HG03280 (cell line): ENCODE measurements at regions not wholly inside any gene's neighbourhood (a gene's known extent, or its start where the extent isn't known, plus 50 kb on each side); places are given as distances from the start of the nearest gene placed in this dataset.

Source experiments
- ATAC-seq: cut with Tn5 transposase; IDR thresholded peaks from one replicate; pipeline ENCODE4 v1.9.1; 2021; ENCODE audit warnings: mild to moderate bottlenecking, moderate library complexity; ENCODE audit not compliant: unreplicated experiment

DNA sequence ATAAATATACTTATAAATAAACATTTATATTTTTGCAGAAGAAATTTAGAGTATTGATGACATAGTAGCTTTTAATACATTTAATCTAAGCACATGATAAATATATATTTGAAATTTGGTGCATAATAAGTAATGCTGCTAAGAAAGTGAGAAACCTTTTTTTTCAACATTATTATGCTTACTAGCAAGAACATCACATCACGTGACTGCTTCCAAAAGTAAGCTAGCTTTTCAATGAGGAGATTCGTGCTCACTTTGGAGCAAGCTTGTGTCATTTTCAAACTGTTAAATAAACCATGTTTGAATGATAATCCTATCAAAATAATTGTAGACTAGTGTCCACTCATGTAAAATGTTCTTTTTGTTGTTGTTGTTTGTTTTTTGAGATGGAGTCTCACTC lies 109.0 kb upstream of the SLC4A7 start:
- ATAC-seq, result no peak

GRCh38 chr3:27591312-27592210 lies 107.4 kb upstream of the SLC4A7 start:
- peak; percentile 55 for ATAC-seq

- ATAC-seq, result no peak
These were observed 106.5 kb upstream of the SLC4A7 start for GRCh38 chr3:27590437-27591298.

GRCh38 chr3:27589795-27590194 lies 105.6 kb upstream of the SLC4A7 start:
- ATAC-seq, result no peak

DNA sequence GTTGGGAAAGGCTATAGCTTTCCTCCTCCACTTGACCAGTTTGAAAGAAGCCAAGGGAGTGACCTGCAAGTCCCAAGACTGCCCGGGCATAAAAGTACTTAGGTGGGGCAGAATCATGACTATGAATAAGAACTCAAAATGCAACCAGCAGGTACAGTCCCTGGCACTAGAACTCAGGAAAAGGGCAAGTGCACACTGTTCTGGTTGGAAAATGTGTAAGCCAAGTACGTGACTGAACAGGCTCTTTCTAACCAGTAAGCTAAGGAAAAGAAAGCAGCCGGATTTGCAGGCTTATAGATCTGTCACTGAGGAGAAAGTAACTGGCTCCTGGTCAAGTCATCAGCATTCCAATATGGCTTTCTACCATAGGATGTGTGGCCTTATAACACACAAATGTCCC lies 101.2 kb upstream of the SLC4A7 start:
- ATAC-seq, result no peak

DNA sequence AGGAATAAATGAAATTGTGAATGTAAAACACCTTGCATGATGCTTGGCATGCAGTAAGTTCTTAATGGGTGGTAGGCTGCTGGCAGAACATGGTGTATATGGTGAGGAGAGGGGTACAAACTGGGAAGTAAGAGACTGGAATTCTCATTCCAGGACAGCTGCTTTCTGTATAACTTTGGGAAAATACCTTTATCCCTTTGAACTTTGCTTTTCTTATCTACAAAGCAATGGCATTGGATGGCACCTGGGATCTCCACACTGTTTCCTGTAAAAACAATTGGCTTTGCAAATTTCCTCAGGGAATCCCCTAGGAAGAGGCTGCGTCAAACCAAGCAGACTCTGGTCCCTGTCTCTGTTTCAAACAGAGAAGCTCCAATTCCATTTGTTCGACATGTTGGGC lies 100.7 kb upstream of the SLC4A7 start:
- no peak for ATAC-seq

DNA sequence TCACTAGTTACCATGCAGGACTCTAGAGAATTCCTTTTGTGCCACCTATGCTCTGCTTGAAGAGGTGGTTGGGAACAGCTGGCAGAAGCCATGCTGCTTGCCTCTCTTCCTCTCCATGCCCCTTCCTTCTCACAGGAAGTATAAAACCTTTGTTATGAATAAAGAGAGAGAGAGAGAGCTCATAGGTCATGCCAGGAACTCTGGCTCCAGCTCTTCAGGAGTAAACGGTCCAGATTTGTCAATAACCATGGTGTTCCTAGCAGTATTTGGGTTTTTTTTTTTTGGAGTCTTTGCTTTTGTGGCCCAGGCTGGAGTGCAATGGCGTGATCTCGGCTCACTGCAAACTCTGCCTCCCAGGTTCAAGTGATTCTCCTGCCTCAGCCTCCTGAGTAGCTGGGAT lies 97.7 kb upstream of the SLC4A7 start:
- no peak for ATAC-seq

DNA sequence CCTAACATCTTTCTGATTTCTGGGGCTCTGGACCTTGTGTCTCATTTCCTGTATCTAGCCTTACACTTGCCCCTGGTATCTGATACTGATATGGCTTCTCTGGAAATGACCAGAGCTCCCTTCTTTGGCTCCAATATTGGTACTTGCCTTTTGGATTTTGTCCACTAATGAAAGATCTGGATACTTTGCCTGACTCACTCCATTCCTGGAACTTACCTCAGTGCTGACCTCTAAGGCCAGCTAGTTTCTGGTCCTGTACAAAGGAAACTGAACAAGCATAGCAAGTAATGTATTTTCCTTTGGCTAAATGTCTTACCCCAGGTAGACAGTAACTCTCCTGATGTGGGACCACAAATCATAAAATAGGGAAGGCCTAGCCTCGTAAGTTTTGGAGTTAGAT lies 93.8 kb upstream of the SLC4A7 start:
- no peak for ATAC-seq

DNA sequence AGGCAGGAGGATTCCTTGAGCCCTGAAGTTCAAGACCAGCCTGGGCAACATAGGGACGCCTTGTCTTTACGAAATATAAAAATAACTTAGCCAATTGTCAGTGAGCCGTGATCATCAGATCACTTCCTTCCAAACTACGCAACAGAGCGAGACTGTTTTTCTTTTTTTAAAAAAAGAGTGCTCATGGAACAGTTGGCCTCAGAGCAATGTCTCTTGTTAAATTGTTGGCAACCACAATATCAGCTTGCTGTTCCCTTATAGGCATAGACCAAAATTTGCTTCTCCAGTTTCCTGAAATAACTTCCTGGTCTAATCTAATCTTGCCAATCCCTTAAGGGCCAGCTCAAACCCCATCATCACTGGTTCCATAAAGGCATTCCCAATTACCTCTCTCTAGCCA lies 93.3 kb upstream of the SLC4A7 start:
- no peak for ATAC-seq

DNA sequence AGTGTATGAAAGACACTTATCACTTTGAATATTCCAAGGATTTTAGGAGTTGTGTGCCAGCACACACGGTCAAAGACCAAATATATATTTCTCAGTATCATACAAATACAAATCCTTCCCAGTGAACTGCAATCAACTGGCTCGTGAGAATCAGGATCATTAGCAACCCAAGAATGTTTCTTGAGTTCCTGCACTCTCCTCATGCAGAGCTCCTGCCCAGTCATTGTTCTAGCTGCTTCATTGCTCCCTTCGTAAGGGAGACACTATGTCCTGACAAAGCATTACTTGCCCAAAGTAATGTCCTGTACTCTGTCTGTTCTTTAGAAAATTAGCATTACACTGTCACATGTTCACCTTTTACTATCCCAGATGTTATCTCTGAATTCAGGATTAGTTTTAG lies 92.0 kb upstream of the SLC4A7 start:
- no peak for ATAC-seq

DNA sequence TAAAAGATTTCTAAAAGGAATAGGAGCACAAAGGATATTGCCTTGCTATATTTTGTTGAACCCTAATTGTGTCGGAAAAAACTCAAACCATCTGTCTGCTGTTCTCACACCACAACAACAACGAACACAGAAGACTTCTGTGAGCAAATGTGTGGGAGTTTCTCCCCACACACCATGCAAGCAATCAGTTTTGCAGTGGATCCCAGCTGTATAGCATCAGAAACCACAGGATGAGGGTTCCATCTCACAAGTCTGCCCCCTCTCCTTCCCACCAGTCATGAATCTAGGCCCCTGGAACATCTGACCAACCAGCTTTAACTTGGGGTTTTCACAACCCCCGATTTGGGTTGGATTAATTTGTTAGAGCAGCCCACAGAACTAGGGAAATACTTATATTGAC lies 91.3 kb upstream of the SLC4A7 start:
- no peak for ATAC-seq

GRCh38 chr3:27574438-27574795 lies 90.2 kb upstream of the SLC4A7 start:
- no peak for ATAC-seq

GRCh38 chr3:27573780-27574437 lies 89.7 kb upstream of the SLC4A7 start:
- ATAC-seq, result no peak

DNA sequence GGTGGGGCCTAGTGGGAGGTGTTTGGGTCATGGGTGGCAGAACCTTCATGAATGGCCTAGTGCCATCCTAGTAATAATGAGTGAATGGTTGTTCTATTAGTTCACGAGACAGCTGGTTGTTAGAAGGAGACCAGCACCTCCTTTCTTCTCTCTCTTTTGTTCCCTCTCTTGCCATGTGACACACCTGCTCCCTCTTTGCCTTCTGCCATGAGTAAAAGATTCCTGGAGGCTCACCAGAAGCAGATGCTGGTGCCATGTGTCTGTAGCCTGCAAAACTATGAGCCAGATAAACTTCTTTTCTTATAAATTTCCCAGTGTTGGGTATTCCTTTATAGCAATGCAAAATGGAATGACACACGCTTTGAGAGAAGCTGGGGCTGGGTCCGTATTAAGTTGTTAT lies 89.0 kb upstream of the SLC4A7 start:
- ATAC-seq, result no peak

DNA sequence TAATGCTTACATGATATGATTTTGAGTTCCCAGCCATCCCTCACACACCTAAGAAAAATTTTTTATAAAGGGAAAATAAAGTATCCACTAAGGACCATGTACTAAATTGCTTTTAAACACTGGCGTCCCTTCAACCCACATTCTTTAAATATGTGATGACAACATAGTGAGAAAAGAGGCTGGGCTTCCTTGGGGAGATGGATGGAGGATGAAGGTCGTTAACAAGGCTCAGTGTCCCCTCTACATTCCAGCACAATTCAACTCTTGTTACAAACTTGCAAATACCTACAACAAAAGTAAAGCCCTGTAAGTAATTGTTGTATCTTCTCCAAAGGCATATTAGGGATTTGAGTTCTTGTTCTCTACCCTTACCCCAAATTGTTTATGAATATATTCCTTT lies 87.2 kb upstream of the SLC4A7 start:
- no peak for ATAC-seq

DNA sequence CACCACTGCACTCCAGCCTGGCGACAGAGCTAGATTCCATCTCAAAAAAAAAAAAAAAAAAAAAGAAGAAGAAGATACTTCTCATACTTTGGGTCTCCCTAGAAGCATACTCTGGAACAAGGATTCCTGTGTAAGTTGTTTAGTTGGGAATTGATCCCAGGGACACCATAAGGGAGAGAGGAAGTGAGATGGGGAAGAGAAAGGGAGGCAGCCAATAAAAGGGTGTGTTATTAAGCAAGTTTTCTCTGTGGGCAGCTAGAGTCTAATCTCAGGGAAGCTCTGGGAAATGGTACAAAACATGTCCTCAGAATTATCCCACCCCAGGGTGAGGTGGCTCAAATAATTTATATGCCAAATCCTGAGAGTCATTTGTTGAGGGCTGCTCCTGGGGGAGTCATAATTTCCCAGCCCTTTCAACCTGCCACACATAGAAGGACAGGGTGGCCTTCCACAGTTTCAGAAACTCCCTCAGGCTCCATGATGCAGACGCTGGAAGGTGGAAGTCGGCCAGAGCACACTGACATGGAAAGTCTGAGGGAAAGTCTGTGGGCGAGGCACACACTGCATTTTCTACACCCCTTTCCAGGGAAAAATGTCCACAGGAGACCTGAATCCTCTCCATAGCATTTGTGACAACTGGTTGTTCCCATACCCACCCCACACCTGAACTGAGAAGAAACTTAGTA lies 86.4 kb upstream of the SLC4A7 start:
- no peak for ATAC-seq

GRCh38 chr3:27568393-27568792 lies 84.2 kb upstream of the SLC4A7 start:
- no peak for ATAC-seq

- ATAC-seq, result no peak
These were observed 83.1 kb upstream of the SLC4A7 start for GRCh38 chr3:27567251-27567650.

DNA sequence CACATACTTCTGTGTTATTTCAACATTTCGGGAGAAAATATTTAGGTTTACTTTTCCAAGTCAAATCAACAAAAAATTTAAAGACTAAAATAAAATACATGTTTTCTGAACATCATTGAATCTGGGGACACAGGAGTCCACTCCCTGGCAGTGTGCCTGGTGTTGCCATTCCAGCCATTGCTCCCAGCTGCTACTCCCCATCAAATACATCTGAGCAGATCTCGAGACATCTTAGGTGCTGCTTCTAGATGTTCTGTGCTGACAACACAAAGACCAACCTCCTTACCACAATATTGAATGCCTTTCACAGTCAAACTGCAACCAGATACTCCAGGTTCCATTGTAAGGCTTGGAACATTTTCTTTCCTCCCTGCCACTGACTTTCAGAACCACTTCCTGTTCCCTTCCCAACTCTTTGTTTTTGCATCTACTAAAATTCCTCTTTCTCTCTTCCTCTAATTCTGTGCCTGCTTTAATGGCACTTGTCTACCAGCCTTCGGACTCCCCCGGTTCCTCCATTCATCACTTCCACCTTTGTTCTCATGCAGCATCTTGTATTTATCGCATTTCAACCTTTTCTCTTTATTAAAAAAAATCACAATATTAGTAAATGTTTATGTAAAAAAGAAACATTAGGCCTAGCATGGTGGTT lies 81.1 kb upstream of the SLC4A7 start:
- ATAC-seq, result no peak

DNA sequence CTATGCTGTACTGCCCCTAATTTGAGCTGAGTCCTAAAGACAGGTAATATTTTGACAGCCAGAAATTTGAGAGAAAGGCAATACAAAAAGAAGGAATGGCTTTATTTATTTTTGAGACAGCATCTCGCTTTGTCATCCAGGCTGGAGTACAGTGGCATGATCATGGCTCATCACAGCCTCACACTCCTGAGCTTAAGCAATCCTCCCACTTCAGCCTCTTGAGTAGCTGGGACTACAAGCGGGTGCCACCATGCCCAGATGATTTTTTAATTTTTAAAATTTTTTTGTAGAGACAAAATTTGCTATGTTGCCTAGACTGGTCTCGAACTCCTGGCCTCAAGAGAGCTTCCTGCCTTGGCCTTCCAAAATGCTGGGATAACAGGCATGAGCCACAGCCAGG lies 77.4 kb upstream of the SLC4A7 start:
- ATAC-seq, result no peak
